Activated naive CD4-positive, alpha-beta T cell (primary cell): ENCODE measurements at regions not wholly inside any gene's neighbourhood (a gene's known extent, or its start where the extent isn't known, plus 50 kb on each side); places are given as distances from the start of the nearest gene placed in this dataset.

Experiments used
- DNase-seq, 4 experiments: peaks; one replicate each; lab custom pipeline; 2025; lab: John Stamatoyannopoulos, UW

DNA sequence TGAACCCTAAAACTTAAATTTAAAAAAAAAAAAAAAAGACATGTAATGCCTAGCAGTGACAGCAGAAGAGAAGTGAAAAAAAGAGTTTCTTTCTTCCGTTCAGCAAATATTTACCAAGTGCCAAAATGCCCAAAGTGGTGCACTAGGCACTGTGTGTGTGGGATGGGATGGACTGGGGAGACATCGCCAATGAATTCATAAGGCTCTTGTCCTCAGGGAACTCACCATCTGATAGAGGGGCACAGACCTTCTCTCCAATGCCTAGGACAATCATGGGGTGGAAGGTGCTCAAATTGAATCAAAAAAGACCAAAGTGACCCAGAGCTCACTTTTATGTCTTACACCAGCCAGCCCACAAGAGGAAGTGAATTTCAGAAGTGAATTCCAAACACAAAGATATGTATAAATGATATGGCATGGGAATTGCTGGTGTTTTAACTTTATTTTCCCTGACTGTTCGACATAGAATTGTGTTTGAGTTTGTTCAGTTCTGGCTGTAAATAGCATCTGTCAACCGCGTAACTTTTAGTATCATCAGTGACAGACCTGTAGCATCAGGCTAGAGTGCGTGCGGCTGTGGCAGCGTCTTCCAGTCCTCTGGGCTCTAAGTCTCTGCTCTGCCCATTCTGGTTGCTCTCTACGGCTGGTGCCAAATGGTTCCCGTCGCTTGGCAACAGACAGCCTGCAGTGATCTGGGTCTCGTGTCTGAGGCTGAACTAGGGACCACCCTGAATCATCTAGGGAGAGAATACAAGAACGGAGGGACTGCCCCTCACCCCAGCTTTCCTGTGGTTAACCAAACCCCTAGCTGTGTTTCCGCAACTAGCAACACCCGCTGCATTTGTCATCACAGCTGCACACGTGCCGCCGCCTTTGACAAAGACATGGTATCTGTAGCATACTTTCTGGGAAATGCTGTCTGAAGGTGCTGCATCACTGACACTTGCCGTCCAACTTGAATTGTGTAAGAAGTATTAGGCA lies 154.0 kb upstream of the THBS1 start:
- DNase-seq = peak; percentile 7 to 40 (median 24)

DNA sequence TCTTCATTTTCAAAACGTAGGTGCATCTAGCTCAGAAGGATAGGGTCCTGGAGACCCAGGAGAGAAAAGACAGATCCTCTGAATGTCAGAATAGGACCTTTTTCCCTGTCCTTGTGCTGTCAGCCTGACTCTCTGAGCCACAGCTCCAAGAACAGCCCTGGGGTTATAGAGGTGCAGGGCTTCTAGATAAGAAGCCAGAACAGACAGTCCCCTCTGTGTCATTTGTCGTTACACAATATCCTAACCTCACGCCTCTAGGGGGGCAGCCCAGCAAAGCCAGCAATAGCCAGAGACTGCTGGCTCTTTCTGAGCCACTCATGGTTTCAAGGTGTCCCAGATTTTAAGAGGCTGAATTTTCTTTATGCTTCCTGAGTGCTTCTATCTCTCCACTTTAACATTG lies 153.2 kb upstream of the THBS1 start:
- DNase-seq = no peak

DNA sequence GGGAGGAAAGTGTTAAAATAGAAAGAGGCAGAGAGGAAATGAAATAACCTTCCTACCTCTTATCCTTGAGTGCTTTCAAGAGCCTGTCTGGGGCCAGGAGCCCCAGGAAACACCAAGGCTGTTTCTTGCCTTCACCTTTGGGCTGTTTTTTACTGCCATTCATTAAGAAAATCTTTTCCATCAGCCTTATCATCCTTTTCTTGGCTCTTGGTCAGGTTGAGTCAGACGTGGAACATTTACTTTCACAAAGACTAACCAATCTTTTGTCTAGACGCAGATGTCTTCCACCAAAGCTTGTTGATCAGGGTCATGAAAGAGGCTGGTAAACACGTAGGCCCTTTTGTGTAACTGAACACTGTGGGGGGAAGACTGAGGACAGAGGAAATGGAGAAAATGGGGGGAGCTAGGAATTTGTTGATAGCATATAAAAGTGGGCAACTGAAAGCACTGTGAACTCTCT lies 151.0 kb upstream of the THBS1 start:
- no peak for DNase-seq

DNA sequence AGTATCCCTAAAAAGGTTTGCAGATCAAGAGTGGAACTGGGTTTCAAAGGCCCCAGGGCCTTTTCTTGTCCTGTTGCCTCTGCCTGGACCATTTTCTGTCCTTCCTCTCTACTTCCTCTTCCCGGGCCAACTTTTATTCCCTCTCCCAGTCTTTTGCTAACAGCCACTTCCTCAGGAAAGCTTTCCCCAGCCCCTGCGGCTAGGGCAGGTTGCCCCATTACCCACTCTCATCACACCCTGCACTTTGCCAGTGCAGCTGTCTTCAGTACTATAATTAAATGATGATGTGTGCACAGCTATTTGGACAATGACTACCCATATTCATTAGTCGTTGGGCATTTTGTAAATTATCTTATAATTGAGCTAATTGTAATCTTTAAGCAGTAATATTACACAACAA lies 150.5 kb upstream of the THBS1 start:
- no peak for DNase-seq

DNA sequence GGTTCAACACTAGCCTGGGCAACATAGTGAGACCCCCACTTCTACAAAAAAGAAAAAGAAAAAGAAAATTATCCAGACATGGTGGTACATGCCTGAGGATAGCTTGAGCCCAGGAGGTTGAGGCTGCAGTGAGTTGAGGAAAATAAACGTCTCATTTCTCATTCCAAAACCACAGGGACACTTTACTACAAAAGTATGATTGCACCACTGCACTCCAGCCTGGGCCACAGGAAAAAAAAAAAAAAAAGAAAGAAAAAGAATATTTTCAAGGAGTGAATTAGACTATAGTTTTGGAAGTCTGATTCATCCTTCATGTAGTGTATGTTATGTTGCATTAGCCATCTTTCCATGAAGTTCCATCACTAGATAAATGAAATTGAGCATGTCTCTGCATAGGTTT lies 149.5 kb upstream of the THBS1 start:
- DNase-seq = no peak

DNA sequence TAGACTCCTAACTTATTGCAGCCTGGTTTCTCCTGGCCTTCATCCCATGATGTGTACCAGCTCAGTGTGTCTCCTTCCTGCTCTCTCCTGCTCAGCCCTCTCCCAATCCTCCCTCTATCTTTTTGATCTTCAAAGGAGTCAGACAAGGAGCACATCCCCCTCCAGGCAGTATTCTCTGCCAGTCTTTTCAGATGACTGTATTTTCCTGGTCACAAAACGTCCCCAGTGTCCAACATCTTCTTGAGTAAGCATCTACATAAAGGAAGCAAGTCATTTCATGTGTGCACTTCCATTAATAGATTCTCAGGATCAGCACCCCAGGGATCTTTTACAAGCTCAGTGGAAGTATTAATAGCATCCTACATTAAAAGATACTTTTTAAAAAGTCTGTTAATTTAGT lies 148.9 kb upstream of the THBS1 start:
- no peak for DNase-seq

DNA sequence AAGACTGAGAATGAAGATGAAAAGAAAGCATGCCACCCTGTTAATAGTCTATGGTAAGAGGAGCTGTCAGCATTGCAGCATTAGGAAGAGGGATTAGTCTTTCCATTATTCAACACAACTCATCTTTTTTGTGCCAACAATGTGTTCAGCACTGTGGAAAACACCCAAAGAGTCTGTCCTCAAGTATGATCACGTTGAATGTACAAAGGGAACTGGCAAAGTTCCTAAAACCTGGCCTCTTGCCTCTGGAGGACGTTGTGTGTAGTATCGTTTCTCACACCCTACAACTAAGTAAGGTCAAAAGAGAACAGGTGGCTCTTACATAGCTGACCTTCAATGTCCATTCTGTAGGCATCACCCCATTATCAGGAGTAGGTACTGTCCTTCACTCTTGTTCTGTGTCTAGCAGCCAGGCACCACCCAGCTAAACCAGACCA lies 147.9 kb upstream of the THBS1 start:
- no peak for DNase-seq

DNA sequence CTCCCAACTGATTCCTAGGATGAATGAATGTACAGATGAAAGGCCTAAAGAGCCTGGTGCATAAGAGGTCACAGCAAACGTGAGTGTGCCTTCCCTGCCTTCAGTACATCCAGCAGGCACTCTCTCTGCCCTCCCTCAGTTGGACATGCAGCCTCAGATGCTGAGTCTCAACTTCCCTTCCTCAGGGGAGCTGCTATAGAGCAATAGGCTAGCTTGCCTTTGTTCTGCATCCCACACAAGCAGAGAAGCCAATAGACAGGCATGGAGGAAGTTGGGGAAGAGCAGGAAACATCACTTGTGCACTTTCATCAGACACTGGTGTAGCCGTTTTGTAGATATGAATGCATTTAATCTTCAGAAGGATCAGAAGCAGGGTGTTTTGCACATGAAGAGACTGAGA lies 147.5 kb upstream of the THBS1 start:
- DNase-seq = no peak

DNA sequence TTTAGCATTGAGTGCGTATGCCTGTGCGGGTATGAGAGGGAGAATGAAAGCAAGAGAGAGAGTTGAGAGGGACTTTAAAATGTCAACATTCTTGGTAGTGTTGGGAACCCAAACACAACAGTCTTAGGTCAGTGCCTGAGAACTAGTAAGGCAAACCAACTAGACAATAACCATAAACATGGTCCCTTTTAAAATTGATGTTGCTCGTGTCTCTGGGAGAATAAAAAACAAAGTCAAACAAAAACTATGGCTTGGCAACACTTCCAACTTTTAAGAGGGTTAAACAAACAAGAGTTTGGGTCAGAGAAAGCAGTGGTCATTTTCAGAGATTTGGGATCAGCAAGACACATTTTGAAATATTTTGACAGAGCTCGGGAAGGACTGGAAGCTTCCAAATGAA lies 146.7 kb upstream of the THBS1 start:
- no peak for DNase-seq

DNA sequence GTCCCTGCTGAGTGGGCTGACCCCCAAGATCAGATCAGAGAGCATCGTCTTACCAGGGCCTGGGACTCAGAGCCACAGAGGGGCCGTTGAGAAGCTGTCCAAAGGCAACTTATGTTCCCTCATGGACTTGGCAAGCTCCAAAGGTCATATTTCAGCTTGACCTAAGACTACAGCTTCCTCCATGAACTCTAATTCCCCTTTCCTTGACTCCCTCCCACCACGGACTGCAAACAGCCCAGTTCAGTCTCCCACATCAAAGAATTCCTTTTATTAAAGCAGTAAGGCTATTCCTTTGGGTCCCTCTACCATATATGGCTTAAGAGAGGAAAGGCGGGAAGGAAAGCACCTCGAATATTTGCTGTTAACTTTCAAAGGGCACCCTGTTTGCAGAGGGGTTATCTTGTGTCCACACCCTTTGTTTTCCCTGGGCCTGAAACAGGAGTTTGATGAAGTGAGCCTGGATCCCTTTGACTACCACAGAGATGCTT lies 146.1 kb upstream of the THBS1 start:
- no peak for DNase-seq

DNA sequence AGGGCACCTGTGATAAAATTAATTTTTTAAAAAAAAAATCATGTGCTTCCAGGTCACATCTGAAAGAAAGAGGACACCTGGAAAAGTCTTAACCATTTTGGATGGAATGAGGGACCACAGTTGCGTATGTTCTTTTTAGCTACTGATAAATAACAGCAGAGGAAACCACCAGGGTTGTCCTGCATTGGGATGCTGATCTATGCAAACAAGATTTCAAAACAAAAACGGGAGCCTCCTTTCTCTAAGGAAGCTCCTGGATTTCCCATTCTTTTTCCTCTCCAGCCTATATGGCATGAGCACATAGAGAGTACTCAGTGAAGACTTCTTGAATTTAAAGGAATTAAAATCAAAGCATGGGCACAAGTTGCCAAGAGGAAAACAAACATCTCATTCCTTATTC lies 145.6 kb upstream of the THBS1 start:
- no peak for DNase-seq

DNA sequence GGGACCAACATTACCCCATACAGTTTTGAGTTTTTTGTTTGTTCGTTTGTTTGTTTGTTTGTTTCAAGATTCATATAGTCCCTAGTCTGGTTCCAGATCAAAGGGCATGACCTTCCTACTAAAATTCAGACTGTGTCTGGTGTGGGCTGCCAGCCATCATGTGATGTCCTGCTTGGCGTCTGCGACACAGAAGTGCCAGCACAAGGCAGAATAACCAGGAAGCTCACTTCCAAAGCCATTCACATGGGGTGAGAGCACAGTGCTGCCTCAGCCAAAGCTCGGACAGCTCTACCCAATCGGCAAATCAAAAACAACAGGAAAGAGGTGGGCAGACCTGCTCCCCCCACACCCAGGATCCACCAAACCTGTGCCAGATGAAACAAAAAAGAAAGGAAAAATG lies 142.6 kb upstream of the THBS1 start:
- DNase-seq = no peak

DNA sequence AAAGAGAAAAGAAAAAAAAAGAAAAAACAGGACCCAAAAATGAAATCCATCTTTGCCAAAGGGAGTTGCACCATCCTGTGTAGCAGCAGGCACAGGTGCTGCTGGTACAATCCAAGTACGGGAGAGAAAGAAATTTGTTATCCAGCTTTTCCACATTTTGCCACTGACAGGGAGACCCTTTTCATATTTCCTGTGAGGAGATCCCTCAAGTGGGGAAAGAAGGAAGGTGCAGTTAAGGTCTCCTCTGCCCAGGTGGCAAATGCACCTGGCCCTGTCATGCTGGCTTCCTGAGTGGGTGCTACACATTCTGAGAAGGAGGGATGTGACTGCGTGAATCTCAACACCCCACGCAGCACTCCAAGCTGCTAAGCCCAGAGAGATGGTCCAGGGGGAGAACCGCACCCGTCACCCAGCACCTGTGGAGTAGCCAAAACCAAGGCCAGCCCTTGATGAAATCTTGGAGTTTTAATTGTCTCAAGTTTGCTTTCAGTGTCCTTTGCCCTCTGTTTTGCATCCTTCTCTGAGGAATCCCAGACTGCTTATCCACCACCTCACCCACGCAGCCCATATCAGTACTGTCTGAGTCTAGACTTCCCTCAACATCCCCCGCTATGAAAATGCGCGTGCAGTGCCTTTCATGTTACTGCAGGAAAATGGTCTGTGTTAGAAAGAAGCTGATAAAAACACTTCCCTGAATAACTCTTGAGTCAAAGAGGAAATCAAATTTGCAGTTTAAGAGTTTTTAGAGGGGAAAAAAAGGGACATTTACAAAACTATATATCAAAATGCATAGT lies 141.9 kb upstream of the THBS1 start:
- DNase-seq = no peak

DNA sequence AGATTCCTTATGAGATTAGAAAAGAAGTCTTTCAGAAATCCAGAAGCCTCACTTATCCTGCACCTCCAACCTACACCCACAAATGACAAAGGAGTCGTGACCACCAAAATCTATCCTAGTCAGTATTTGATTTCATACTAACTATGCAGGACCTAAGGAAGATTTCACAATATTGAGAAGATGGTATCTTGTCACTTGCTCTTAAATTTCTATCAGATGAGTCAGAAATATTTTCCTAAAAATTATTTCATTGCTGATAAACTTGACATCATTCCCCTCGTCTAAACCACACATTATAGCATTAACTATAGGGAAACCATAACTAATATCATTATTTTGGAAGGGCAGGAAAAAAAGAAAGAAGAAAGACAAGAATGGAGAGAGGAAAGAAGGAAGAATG lies 138.0 kb upstream of the THBS1 start:
- no peak for DNase-seq

DNA sequence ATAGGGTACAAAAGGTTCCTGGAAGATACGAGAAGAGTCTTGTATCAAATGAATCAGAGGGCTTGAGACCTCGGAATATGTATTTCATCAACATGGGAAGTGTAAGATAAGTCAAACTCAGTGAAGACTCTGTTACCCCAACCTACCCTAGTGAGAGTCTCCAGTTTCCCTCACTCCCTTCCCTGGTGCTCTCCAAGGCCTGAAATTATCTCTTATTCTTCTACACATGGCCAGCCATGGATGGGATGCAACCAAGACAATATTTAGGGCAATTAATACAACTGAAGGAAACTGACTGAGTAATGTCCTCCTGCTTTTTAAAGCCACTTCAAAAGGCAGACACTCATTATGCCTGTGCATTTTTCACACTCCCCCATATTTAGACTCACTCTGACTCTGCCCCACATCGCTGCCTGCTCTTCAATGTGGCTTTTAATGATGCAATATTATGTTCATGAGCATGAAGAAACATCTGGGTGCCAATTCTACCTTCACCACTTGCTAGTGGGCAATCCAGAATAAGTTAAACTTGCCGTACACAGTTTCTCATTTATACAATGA lies 137.1 kb upstream of the THBS1 start:
- no peak for DNase-seq

DNA sequence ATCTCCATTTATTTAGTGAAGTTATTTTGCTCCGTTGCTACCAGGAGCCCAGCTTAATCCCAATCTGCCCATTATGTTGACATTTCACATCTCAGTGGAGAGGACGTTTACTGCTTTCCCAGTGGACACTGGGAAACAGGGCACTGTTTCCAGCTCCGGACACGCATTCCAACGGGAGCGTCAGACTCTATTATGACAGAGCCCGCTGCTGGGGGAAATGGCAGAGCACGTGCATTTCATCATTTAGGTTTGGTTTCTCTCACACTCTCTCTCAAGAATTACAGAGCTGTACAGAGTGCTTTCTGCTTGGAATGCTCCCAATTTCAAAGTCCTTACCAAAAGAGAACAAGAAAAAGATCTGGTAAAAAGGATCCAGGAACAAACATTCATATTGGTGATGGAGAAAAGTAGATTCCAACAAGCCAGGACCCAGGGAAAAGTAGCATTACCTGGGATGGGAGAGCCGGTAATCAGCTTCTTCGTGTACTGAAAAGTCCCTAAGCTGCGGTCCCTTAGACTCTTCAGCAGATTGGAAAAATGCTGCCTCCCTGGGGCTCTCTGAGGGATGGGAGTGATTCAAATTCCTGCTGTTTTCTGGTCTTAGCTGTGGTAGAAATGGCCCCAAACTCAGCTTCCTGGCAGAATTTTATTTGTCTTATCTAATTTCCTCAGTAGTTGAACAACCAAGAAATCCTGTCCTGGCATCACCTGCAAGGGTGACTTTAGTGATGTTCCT lies 136.0 kb upstream of the THBS1 start:
- no peak for DNase-seq

DNA sequence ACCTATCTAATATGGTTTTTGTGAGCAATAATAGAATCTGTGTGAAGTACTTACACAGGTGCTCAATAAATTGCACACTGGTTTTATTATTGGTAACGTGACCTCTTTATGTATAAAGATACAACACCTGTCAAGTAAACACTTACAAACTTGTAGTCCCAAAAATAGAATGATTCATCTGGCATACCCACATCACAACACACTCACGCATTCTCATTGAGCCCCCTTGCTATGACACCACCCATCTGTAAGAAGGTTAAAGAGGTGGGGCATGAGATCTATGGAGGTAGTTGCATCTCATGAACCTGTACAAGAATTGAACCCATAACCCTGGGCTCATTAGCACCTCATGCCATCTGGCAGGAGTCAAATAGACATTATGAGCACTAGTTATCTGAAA lies 134.9 kb upstream of the THBS1 start:
- DNase-seq = no peak

DNA sequence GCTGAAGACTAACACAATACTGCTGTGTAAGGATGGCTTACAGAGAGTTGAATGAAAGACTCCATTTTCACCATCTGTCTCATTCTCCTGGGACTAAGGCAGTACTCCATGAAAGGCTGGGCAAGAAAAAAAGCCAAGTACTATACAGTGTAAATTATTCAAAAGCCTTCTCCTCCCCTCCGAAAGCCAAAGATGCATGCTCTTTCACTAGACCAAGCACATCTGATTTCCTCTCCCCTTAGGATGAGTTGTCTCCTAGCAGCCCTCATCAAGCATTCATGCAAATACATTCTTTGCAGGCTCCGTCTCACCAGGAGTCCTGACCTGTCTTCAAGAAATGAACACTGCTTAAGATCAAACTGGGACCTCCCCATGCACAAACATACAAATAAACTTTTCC lies 133.5 kb upstream of the THBS1 start:
- DNase-seq = no peak

DNA sequence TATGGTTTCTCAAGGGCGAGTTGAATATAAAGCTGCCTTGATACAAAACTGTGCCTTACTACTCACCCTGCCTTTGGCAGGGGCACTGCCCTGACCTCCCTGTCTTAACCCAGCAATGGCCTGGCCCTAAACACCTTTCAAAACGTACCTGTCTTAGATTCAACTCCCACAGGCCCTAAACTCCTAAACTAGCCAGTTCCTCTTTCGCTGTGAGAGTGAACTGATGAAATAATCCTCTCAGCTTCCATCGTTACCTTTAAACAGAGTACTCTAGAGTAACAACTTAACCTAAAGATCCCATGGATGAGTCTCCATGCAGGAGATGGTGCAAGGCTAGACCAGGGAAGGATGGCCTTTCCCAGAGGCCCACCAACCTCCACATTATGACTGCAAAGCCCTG lies 133.0 kb upstream of the THBS1 start:
- no peak for DNase-seq

DNA sequence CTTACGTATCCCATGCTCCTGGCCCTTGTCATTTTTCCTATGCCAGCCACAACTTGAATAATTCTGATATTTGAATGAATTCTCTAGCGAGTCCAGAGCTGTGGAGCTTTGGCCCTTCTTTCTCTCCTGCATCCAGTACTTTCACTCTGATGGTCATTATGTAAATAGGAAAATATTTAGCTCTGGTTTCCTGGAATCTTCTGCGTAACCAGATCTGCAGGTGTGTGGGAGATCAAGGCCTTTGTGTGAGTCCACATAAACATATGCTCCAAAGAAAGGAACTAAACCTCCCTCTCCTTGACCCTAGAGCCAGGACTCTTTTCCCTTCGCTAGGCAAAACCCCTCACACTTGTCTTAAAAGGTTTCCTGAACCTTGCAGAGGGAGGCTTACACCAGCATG lies 132.5 kb upstream of the THBS1 start:
- DNase-seq = no peak

DNA sequence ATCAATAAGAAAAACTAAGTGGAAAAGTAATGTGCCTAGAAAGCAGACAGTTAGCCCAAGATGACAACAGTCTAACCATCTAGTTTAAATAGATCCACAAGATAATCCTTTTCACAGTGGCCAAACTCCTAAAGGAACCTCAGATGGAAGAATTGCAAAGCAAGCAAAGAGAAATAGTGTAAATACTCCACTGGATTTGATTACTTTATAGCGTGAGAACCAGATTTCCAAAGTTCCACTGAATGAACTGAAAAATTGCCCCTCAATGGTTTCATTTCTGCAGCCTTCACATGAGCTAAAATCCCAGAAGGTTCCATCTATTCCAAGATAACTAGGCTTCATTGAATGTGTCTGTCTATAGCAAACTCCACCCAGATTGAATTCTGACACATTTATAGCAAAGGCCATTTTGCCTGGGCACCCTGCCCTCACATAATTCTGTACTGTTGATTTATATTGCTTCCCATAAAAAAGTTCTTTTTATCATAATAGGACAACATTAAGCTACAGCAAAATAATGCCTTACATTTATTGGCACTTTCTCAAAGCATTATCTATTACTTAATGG lies 129.7 kb upstream of the THBS1 start:
- no peak for DNase-seq

DNA sequence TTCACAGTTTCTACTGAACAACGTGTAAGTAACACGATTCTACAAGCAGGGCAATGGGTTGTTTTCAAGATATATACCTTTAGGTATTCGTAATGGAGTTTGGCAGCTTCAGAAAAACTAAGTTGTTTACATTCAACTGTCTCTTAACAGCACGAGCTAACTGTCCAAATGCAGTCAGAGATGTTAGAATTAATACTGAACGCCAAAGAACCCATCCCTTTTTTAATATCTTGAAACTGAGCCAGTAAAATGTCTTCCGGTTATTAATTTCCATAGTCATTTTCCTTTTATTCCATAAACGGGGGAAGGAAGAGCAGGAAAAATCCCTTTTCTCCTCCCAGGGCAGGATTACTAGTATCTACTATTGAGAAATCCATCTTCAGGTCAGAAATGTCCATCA lies 129.0 kb upstream of the THBS1 start:
- DNase-seq = no peak
